Keratinocyte (primary cell): ENCODE measurements at regions not wholly inside any gene's neighbourhood (a gene's known extent, or its start where the extent isn't known, plus 50 kb on each side); places are given as distances from the start of the nearest gene placed in this dataset.

ENCODE experiments used
- EZH2 ChIP-seq: IDR thresholded peaks from one replicate; pipeline ENCODE4 v1.6.1; 2012; ENCODE audit warnings: inconsistent platforms, mild to moderate bottlenecking, low read length, moderate library complexity
- TF ChIP-seq, protein P1 (sequence below), 3 experiments: IDR thresholded peaks in 1 of 3; conservative IDR thresholded peaks in 1 of 3; optimal IDR thresholded peaks in 1 of 3; 2 replicates in 2 of 3; 3 replicates in 1 of 3; pipeline versions ENCODE3 to v1.5.1; 2011; ENCODE audit warnings: low read length in 3 of 3, mild to moderate bottlenecking in 3 of 3, moderate library complexity in 2 of 3, control low read depth in 1 of 3, inconsistent platforms in 1 of 3; ENCODE audit not compliant: insufficient read depth in 2 of 3; ENCODE audit errors: extremely low read depth in 1 of 3

DNA sequence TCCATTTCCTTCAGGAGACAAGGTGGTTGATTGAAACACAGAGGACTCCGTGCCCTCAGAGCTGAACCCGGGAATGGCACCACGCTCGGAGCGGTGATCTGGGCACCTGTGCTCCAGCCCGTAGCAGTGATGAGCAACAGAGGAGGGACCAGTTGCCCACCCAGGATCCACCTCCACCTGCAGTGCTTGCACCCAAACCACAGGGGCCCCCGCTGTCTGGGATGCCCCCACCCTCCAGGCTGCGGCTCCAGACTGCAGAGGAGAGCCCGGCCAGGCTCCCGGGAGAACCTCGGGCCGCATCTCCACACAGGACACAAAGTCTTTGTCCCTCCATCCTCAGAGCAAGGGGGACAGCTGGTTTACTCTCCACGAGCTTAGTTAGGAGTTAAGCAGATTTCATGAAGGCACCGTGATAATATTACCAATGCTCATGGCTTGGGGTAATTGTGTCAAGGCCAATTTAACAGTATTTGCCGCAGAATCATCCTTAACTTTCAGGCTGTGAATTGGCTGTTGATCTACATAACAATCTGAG, 100.6 kb downstream of the TNFAIP2 start:
- TF ChIP-seq EZH2 = no peak
- TF ChIP-seq, protein P1, sequence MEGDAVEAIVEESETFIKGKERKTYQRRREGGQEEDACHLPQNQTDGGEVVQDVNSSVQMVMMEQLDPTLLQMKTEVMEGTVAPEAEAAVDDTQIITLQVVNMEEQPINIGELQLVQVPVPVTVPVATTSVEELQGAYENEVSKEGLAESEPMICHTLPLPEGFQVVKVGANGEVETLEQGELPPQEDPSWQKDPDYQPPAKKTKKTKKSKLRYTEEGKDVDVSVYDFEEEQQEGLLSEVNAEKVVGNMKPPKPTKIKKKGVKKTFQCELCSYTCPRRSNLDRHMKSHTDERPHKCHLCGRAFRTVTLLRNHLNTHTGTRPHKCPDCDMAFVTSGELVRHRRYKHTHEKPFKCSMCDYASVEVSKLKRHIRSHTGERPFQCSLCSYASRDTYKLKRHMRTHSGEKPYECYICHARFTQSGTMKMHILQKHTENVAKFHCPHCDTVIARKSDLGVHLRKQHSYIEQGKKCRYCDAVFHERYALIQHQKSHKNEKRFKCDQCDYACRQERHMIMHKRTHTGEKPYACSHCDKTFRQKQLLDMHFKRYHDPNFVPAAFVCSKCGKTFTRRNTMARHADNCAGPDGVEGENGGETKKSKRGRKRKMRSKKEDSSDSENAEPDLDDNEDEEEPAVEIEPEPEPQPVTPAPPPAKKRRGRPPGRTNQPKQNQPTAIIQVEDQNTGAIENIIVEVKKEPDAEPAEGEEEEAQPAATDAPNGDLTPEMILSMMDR (optimal IDR thresholded peaks at IDR 0.05 in 1 of 3, IDR thresholded peaks at IDR 0.05 in 1 of 3, conservative IDR thresholded peaks at IDR 0.05 in 1 of 3; ENCODE audit: extremely low read depth in 1 of 3, insufficient read depth in 2 of 3, low read length in 3 of 3) = no peak
